HG03342 (cell line): ENCODE measurements at regions not wholly inside any gene's neighbourhood (a gene's known extent, or its start where the extent isn't known, plus 50 kb on each side); places are given as distances from the start of the nearest gene placed in this dataset.
A peak's percentile ranks its signal among the peaks of the same experiment; 100 is the strongest.
"Not testable (repeated sequence)": the region's sequence is repeated elsewhere in the genome, so short reads cannot be mapped to it uniquely, and the experiment has no call there.

Experiments used
- ATAC-seq: cut with Tn5 transposase; IDR thresholded peaks from one replicate; pipeline ENCODE4 v1.9.1; 2021; ENCODE audit warnings: mild to moderate bottlenecking, moderate library complexity; ENCODE audit not compliant: unreplicated experiment

GRCh38 chrX:40945361-40945713 lies 139.9 kb upstream of the USP9X start:
- ATAC-seq: peak; percentile 87

GRCh38 chrX:40947276-40947675 lies 138.0 kb upstream of the USP9X start:
- ATAC-seq: no peak

DNA sequence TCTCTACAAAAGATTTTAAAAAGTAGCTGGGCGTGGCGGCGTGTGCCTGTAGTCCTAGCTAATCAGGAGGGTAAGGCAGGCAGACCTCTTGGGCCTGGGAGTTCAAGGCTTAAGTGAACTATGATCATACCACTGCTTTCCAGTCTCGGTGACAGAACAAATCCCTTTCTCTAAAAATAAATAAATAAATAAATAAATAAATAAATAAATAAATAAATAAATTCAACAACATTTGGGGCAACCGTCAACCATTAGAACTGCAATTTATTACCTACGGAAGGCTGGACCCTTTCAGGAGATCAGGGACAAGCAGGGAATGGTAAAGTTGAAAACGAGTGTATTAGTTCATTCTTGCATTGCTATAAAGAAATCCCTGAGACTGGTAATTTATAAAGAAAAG lies 136.2 kb upstream of the USP9X start:
- ATAC-seq: no peak

GRCh38 chrX:40950546-40950945 lies 134.7 kb upstream of the USP9X start:
- no peak for ATAC-seq

GRCh38 chrX:40951407-40951806 lies 133.8 kb upstream of the USP9X start:
- not testable (repeated sequence) for ATAC-seq

DNA sequence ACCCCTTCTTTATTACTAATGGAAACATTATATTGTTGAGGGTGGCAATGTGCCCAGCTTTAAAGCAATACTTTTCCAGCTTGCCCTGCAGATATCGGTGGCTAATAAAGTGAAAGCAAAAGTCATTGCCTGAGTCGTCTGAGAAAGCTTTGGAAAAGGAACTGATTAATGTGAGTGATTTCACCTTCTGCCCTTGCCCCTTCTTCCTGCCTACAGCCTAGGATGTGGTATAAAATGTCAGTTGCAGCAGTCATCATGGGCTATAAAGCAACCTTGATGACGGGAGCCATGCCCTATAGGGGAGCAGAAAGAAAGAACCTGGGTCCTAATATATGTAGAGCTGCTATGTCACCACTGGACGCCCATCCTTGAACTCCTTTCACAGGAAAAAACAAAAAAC lies 132.4 kb upstream of the USP9X start:
- no peak for ATAC-seq

- peak; percentile 74 for ATAC-seq
These were observed 131.9 kb upstream of the USP9X start for GRCh38 chrX:40953369-40953768.

DNA sequence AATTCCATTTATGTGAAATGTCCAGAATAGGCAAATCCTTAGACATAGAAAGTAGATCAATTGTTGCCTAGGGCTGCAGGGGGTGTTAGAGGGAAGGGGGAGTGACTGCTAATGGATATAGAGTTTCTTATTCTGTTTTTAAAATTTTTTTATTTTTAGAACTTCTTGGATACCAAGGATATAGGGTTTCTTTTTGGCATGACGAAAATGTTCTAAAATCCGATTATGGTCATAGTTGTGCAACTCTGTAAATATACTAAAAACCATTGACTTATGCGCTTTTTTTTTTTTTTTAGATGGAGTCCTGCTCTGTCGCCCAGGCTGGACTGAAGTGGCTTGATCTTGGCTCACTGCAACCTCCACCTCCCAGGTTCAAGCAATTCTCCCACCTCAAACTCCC lies 125.2 kb upstream of the USP9X start:
- ATAC-seq: no peak

DNA sequence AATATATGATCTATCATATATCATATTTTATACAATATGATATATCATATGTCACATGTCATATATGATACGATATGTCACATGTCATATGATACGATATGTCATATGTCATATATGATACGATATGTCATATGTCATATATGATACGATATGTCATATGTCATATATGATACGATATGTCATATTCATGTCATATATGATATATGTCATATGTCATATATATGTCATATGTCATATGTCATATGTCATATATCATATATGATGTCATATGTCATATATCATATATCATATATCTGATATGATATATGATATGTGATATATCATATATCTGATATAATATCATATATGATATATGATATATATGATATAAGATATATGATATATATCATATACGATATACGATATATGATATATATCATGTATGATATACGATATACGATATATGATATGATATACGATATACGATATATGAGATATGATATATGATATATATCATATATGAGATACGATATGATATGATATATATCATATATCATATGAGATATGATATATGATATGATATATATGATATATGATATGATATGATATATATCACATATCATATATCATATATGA lies 122.3 kb upstream of the USP9X start:
- ATAC-seq: no peak

DNA sequence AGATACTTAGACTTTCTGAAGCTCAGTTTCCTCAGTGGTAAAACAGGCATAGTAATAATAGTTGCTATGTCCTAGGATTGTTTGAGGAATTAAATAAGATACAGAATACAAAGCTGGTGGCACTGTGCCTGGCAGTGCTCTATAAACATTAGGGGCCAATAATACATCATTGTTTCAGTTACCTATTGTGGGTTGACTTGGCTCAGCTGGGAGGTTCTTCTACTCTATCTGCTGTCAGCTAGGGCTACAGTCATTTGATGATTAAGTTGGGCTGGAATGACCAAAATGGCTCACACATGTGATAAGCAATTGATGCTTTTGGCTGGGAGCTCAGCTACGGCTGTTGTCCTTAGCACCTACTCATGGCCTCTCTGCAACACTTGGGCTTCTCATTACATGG lies 121.2 kb upstream of the USP9X start:
- no peak for ATAC-seq

DNA sequence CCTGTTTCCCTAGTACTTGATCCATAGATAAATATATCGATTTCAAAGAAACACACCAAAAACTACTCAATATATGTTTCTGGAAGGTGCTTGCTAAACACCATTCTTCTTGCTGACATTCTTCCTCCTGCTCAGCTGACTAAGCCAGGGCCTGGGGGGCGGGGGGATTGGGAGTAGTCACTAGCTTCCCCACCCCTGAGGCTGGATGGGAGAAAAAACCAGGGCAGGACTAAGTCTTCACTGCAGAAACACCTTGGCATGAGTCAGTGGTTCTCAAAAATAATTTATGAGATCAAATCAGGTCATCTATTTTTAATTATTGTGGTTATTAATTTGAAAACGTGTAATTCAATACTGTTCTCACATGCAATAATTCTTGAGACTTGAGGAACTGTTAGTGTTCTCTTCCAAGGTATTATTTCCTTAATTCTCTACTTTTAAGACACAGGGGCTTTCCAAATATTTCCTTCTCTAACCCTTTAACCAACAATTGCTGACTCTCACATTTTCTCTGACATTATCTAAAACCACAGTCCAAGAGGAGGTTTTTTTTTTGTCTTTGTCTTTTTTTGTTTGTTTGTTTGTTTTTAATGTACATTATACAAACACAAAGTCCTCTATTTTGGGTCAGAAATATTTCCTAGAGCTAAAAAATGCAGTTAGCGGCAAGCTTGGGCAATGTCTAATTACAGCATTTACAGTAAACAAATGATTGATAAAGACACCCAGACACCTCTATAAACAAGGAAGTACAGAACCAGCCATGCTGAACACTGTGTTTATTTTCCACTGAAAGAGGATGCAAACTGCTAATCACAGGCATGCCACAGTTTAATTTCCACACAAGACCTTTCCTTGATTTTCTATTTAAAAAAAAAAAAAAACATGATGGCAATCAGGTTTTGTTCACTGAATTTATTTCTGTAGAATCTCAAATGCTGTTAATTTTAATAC lies 120.3 kb upstream of the USP9X start:
- no peak for ATAC-seq

GRCh38 chrX:40966213-40966820 lies 118.9 kb upstream of the USP9X start:
- ATAC-seq: no peak

DNA sequence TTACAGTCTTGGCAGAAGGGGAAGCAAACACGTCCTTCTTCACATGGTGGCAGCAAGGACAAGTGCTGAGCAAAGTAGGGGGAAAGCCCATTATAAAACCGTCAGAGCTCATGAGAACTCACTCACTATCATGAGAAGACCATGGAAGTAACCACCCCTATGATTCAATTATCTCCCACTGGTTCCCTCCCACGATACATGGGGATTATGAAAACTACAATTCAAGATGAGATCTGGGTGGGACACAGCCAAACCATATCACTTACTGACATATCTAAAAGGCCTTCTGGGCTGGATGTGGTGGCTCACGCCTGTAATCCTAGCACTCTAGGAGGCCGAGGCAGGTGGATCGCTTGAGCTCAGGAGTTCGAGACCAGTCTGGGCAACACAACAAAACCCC lies 117.1 kb upstream of the USP9X start:
- no peak for ATAC-seq

DNA sequence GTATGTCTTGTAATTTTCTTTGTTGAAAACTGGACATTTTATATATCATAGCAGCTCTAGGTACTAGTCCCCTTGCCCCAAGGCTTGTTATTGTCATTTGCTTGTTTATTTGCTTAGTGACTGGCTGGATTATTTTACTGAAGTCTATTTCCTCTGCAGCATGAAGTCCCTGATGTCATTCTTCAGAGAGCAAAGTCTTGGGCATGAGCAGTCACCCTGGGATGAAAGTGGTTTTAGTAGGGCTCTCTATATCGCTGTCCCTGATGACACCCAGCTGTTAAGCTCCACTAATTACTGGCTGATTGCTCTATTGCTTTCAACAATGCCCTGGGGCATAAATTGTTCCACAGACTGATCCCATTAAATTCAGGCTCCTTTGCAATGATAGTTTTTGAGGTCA lies 113.5 kb upstream of the USP9X start:
- ATAC-seq: no peak

- ATAC-seq: no peak
These were observed 111.6 kb upstream of the USP9X start for GRCh38 chrX:40973619-40974018.

DNA sequence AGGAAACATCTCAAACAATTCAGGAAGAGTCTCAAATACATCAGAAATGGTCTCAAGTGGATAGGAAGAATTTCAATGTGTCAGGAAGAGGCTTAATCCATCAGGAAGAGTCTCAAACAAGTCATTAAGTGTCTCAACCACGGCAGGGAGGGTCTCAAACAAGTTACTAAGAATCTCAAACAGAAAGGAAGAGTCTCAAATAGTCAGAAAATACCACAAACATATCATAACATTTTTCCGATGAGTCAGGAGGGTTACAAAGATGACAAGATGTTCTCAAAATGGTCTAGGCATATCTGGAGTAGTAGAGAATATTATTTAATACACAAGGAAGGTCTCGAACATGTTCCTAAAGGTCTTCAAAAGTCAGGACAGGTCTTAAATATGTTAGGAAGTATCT lies 109.3 kb upstream of the USP9X start:
- no peak for ATAC-seq

DNA sequence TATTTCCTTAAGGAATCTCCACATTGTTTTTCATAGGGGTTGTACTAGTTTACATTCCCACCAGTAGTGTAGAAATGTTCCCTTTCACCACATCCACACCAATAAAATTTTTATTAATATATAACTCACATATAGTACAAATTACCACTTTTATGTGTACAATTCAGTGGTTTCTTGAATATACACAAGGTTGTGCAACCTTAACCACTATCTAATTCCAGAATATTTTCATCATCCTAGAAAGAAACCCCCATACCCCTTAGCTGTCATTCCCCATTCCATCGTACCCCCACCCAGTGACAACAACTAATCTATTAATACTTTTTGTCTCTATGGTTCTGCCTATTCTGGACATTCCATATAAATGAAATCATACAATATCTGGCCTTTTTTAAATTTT lies 108.3 kb upstream of the USP9X start:
- no peak for ATAC-seq

- ATAC-seq: no peak
These were observed 100.3 kb upstream of the USP9X start for GRCh38 chrX:40984962-40985361.

DNA sequence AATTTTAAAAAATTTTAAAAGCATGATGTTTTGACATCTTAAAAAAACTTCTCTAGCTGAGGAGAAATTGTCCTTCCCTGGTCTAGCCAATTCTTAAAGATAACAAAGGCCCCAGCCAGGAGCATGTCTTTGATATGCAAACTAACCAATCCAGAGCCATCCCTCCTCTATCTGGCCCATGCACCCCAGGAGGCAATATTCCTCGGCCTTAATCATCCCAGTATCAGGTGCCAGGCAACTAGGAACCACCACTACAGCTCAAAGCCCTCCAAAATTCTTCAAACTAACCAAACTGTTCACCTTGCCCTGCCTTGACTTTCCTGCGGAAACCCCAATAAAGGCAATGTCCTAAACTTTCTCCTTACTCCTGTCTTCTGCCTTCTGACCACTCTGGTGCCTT lies 97.8 kb upstream of the USP9X start:
- ATAC-seq: no peak

- ATAC-seq: no peak
These were observed 97.1 kb upstream of the USP9X start for GRCh38 chrX:40988100-40988499.

DNA sequence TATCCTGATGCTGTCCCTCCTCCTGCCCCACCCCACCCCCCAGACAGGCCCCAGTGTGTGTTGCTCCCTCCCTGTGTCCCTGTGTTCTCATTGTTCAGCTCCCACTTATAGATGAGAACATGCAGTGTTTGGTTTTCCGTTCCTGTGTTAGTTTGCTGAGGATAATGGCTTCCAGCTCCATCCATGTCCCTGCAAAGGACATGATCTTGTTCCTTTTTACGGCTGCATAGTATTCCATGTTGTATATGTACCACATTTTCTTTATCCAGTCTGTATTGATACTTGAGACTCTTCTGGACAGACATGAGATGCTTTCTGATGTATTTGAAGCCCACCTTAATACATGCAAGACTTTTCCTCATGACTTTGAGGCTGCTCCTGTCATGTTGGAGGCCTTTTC lies 91.8 kb upstream of the USP9X start:
- not testable (repeated sequence) for ATAC-seq

GRCh38 chrX:40996886-40997530 lies 88.2 kb upstream of the USP9X start:
- ATAC-seq: no peak
